Activated CD4-positive, CD25-positive, alpha-beta regulatory T cell treated with anti-CD3 and anti-CD28 coated beads, Interleukin-2, amount 50 U/mL, for 24 hours (primary cell): ENCODE measurements at regions not wholly inside any gene's neighbourhood (a gene's known extent, or its start where the extent isn't known, plus 50 kb on each side); places are given as distances from the start of the nearest gene placed in this dataset.
"Not testable (repeated sequence)": the region's sequence is repeated elsewhere in the genome, so short reads cannot be mapped to it uniquely, and the experiment has no call there.

Experiments
- ATAC-seq, 2 donors: fragments of 150-1000 bp; cut with Tn5 transposase; one replicate each; pipeline ENCODE4 v1.10.0; 2021; ENCODE audit warnings: mild to moderate bottlenecking in 1 of 2, moderate library complexity in 1 of 2

DNA sequence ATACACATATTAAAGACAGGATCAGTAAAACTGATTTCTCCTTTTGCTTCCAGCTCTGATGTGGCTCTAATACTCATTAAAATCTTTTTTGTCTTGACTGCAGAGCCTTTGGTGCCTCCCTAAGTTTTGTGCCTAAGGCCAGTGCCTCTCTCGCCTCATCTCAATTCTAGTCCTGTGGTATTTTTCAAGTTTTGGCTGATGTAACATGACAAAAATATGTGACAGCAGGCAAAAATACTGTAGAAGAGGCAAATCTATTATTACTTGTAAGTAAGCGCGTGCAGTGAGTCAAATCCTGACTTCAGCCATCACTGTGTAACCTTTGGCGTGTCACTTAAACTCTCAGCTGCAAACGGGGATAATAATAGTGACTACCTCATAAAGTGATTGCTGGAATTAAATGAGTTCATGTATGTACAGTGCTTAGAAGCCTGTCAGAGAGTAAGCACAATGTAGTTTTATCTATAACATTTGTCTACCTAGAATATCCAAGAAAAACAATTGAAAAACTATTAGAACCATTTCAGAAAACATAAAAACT, 74.0 kb downstream of the MAB21L3 start:
- no peak for ATAC-seq

DNA sequence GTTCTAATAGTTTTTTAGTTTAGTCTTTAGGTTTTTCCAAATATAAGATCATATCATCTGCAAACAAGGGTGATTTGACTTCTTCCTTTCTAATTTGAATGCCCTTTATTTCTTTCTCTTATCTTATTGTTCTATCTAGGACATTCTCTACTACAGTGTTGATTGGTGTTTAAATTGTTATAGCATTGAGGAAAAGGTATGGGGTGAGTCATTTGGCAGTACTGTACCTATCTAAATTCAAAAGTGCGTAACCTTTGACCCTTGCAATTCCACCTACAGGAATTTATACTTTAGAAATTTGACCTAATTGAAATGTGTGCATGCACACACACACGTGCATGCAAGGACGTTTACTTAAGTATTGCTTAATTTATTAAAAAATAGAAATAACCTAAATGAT, 78.3 kb downstream of the MAB21L3 start:
- no peak for ATAC-seq

GRCh38 chr1:116191294-116191693, 80.1 kb downstream of the MAB21L3 start:
- no peak for ATAC-seq

- ATAC-seq: no peak
These were observed 82.6 kb downstream of the MAB21L3 start for GRCh38 chr1:116193768-116194167.

GRCh38 chr1:116194568-116194967, 83.4 kb downstream of the MAB21L3 start:
- no peak for ATAC-seq

- no peak for ATAC-seq
These were observed 84.1 kb downstream of the MAB21L3 start for GRCh38 chr1:116195077-116195868.

DNA sequence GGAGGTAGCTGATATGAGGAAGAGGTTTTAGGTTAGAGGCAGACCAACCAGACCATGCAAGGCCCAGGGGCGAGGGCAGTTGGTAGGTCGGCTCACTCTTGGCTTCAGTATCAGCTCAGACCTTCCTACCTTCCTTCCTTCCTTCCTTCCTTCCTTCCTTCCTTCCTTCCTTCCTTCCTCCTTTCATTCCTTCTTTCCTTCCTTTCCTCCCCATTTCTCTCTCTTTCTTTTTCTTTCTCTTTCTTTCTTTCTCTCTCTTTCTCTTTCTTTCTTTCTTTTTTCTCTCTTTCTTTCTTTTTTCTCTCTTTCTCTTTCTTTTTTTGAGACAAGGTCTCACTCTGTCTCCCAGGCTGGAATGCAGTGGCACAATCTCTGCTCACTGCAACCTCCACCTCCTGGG, 89.1 kb downstream of the MAB21L3 start:
- ATAC-seq: not testable (repeated sequence)

GRCh38 chr1:116201911-116202310, 90.7 kb downstream of the MAB21L3 start:
- ATAC-seq: no peak

DNA sequence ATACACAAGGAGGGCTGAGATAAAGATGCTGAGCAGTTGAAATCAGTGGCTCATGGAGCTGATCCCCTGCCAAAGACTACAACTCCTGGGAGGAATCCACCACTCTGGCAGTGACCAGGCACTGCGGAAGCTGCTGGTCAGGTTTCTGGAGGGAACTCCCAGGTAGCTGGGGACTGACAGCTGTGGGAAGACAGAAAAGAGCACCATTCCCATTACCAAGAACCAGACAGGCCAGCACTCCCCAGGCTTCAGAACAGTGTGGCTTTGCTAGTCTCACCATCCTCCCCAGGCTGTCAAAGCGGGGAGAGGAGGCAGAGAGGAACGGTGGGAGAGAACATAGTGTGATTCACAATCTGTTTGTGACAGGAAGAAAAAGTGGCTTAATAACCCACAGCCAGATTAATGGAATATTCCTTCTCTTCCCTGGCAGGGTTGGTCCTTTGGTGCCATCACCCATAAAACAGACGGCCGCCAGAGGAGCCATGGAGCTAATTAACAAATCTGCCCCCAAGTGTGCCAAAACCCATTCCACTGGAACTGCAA, 92.1 kb downstream of the MAB21L3 start:
- ATAC-seq: no peak

GRCh38 chr1:116203920-116204319, 92.7 kb downstream of the MAB21L3 start:
- no peak for ATAC-seq

DNA sequence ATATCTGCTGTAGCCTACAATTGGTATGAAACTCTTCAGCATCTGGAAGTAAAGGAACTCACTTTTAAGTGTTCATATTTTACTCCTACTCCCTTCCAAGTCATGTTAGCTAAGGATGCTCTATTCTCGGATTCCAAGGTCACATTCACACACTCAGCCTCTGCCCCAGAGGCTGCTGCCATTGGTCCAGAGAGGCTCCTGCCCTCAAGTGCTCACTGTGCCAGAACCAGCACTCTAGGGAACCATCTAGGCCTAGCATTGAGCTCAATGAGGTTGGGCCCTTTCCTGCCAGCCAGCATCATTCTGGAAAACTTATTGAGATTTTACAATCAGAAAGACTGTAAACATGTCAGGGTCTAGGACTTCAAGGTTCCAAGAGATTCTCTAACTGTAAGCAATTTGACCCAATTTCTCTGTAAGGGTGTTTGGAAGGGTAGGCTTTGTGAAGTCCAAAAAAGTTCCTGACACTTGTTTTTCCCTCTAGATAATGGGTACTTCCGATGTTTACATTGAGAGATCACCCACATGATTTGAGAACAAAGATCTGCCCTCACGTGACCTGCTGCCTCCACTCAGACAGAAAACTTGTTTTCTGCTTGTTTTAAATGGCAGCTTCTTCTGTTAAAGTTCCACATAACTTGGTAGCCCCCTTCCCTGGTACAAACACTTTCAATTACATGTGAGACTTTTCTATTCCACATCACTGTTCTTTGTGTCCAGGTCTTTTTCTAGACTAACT, 94.9 kb downstream of the MAB21L3 start:
- ATAC-seq: no peak

GRCh38 chr1:116207126-116207735, 96.0 kb downstream of the MAB21L3 start:
- no peak for ATAC-seq

DNA sequence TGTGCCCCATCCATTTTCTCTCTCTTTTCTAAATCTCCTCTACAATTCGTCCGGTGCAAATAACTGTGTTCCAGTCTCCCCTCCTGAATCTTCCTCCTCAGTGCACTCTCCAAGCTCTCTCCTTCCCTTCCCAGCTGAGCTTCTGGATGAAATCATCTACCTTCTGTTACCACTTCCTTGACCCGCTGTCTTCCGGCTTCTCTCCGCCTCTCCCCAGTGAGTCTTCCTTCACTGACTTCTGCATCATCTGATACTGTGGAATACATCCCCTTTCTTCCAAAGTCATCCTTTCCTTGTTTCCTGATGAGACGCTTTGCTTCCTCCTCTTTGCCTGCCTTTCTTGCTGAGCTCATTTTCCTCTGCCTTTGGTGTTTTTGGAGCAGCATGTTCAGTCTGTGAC, 96.9 kb downstream of the MAB21L3 start:
- no peak for ATAC-seq

DNA sequence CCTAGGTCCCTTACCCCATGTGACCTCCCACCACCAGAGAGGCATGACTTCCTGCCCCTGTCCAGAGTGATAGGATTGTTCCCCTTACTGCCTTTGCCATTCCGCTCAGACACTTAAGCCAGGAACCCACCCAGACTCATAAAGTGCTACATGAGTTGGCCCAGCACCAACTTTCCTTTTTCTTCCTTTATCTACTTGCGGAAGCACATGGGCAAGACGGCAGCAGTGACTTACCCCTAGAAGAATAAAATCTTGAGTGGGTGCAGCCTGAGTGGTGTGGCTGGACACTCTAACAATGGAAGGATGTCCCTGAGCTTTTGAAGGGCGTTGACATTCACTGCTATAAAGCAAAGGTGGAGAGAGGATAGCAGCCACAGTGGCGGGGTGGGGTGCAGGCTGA, 100.1 kb downstream of the MAB21L3 start:
- no peak for ATAC-seq

- ATAC-seq: no peak
These were observed 107.7 kb downstream of the MAB21L3 start for GRCh38 chr1:116218922-116219321.

GRCh38 chr1:116219651-116220434, 108.6 kb downstream of the MAB21L3 start:
- no peak for ATAC-seq

DNA sequence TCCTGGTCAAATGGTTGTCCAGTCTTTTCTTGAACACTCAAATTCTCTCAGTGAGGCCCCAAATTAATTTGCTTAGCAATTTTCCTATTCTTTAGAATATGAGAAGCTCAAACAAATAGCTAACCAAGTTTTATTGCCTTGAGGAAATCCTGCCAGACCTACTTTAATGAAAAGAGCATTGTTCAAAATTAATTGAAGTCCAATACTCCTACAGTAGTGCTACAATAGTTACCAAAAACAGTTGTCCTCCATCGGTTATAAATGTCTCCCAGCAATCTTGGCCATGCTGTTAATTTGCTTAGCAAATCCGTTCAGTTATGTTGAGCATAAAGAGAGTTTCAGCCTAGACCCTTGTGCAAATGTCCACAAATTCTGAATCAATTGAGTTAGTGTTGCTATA, 112.9 kb downstream of the MAB21L3 start:
- ATAC-seq: no peak

GRCh38 chr1:116224561-116224960, 113.4 kb downstream of the MAB21L3 start:
- ATAC-seq: no peak

GRCh38 chr1:116226017-116226416, 114.8 kb downstream of the MAB21L3 start:
- no peak for ATAC-seq

DNA sequence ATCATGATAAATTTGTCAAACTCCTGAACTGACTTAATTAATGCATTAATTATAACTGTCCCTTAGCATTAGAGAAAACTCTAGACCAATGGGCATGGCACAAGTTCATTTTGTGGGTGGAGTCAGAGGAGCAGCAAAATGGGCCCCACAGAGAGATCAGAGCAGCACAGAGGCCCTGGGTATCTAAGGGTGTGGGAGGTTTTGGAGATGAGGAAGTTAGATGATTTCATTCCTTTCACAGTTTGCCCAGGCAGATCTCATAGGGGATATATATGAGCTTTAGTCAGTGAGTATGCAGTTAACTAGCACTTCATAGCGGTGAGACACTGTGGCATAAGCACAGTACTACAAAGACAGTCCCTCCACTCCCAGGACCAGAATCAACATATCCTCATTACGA, 117.3 kb downstream of the MAB21L3 start:
- no peak for ATAC-seq

- no peak for ATAC-seq
These were observed 119.5 kb downstream of the MAB21L3 start for GRCh38 chr1:116230712-116231111.

GRCh38 chr1:116231752-116232151, 120.6 kb downstream of the MAB21L3 start:
- no peak for ATAC-seq
